Breast epithelium (tissue), 4 donors: ENCODE measurements at regions not wholly inside any gene's neighbourhood (a gene's known extent, or its start where the extent isn't known, plus 50 kb on each side); places are given as distances from the start of the nearest gene placed in this dataset.

Source experiments
- DNase-seq, 2 donors: peaks; one replicate each; pipeline ENCODE4 v3.0.0-alpha.2; 2019; ENCODE audit warnings: low spot score in 2 of 2
- H3K27ac ChIP-seq, 2 donors: fragments of 200-600 bp; sonication (generic) in 1 of 2; one replicate each; pipeline ENCODE4 v1.5.1; 2016 to 2019; ENCODE audit warnings: mild to moderate bottlenecking in 1 of 2
- H3K27me3 ChIP-seq, 2 donors: fragments of 200-600 bp; sonication (generic) in 1 of 2; one replicate each; pipeline versions ENCODE4 v1.5.1 to v1.6.0; 2017 to 2019; ENCODE audit warnings: control low read depth in 1 of 2, mild to moderate bottlenecking in 1 of 2
- H3K36me3 ChIP-seq: fragments of 200-600 bp; one replicate; pipeline ENCODE4 v1.5.1; 2019
- H3K4me1 ChIP-seq, 2 donors: fragments of 200-600 bp; sonication (generic); one replicate each; pipeline ENCODE4 v1.5.1; 2016 to 2019; ENCODE audit warnings: control low read depth in 1 of 2
- H3K4me3 ChIP-seq, 3 donors: fragments of 200-600 bp; sonication (generic); 1 replicate in 2 of 3; 2 replicates in 1 of 3; pipeline ENCODE4 v1.5.1; 2016 to 2019; ENCODE audit warnings: mild to moderate bottlenecking in 3 of 3, moderate library complexity in 2 of 3
- H3K9me3 ChIP-seq, 2 donors: fragments of 200-600 bp; sonication (generic) in 1 of 2; one replicate each; pipeline ENCODE4 v1.5.1; 2016 to 2019; ENCODE audit warnings: control low read depth in 1 of 2
- CTCF ChIP-seq, 3 donors: fragments of 450-650 bp; IDR thresholded peaks; one replicate each; pipeline ENCODE4 v1.5.1; 2016 to 2017; ENCODE audit warnings: antibody characterized with exemption in 3 of 3, mild to moderate bottlenecking in 3 of 3, moderate library complexity in 3 of 3
- POLR2A ChIP-seq: fragments of 450-650 bp; IDR thresholded peaks from one replicate; pipeline ENCODE4 v1.6.1; 2016; ENCODE audit warnings: antibody characterized with exemption, mild to moderate bottlenecking, moderate library complexity
- POLR2AphosphoS5 ChIP-seq, 3 donors: sonication (generic); formaldehyde crosslinking; IDR thresholded peaks; one replicate each; pipeline ENCODE4 v1.6.1; 2017; ENCODE audit warnings: antibody characterized with exemption in 3 of 3
- intact Hi-C: fragments of 100-400 bp; cut with DNase I; formaldehyde crosslinking; loops from one replicate; pipeline ENCODE4 v1.15.1; 2023; ENCODE audit warnings: low total_unique reads

- H3K4me1 ChIP-seq = no peaks in the 10 kb centered on the region
These were observed 133.8 kb upstream of the AKR1E2 start for GRCh38 chr10:4692206-4692605.

GRCh38 chr10:4691776-4692175 lies 134.2 kb upstream of the AKR1E2 start:
- H3K4me3 ChIP-seq = no peak overlapping the region
- no peaks in the 10 kb centered on the region for H3K9me3 ChIP-seq
- H3K4me1 ChIP-seq = no peaks in the 10 kb centered on the region
- no peaks in the 10 kb centered on the region for H3K36me3 ChIP-seq
- intact Hi-C loops = no loop called here
- no peak overlapping the region for H3K27ac ChIP-seq
- no peaks in the 10 kb centered on the region for H3K27me3 ChIP-seq
- TF ChIP-seq CTCF (IDR thresholded peaks at IDR 0.05) = no peak
- TF ChIP-seq POLR2AphosphoS5 (IDR thresholded peaks at IDR 0.05) = no peak
- no peak for TF ChIP-seq POLR2A
- no peak for DNase-seq

More at GRCh38 chr10:4692206-4692605, 133.8 kb upstream of the AKR1E2 start:
- no peak overlapping the region for H3K4me3 ChIP-seq
- no peak for TF ChIP-seq POLR2A
- TF ChIP-seq CTCF (IDR thresholded peaks at IDR 0.05) = no peak
- TF ChIP-seq POLR2AphosphoS5 (IDR thresholded peaks at IDR 0.05) = no peak
- H3K27me3 ChIP-seq = no peaks in the 10 kb centered on the region
- H3K27ac ChIP-seq = no peak overlapping the region
- intact Hi-C loops = no loop called here
- H3K36me3 ChIP-seq = no peaks in the 10 kb centered on the region
- no peak for DNase-seq
- no peaks in the 10 kb centered on the region for H3K9me3 ChIP-seq

- H3K4me1 ChIP-seq = no peaks in the 10 kb centered on the region
- H3K36me3 ChIP-seq = no peaks in the 10 kb centered on the region
- TF ChIP-seq POLR2AphosphoS5 (IDR thresholded peaks at IDR 0.05) (no peak), CTCF (IDR thresholded peaks at IDR 0.05) (no peak), POLR2A (no peak)
- DNase-seq = no peak
- intact Hi-C loops = no loop called here
- H3K27me3 ChIP-seq = no peaks in the 10 kb centered on the region
- H3K4me3 ChIP-seq = no peak overlapping the region
- H3K9me3 ChIP-seq = no peaks in the 10 kb centered on the region
- no peak overlapping the region for H3K27ac ChIP-seq
These were observed 134.7 kb upstream of the AKR1E2 start for GRCh38 chr10:4691301-4691700.

GRCh38 chr10:4688601-4689000 lies 137.4 kb upstream of the AKR1E2 start:
- no peak for TF ChIP-seq CTCF (IDR thresholded peaks at IDR 0.05)
- no peak for TF ChIP-seq POLR2AphosphoS5 (IDR thresholded peaks at IDR 0.05)
- no peak for TF ChIP-seq POLR2A
- no peaks in the 10 kb centered on the region for H3K9me3 ChIP-seq
- no peak for DNase-seq
- H3K36me3 ChIP-seq = no peaks in the 10 kb centered on the region
- no peak overlapping the region for H3K27ac ChIP-seq
- no peaks in the 10 kb centered on the region for H3K4me1 ChIP-seq
- no peaks in the 10 kb centered on the region for H3K27me3 ChIP-seq
- intact Hi-C loops = no loop called here
- H3K4me3 ChIP-seq = no peak overlapping the region

GRCh38 chr10:4688168-4688567 lies 137.8 kb upstream of the AKR1E2 start:
- no peak for TF ChIP-seq CTCF (IDR thresholded peaks at IDR 0.05)
- no peak for TF ChIP-seq POLR2A
- H3K9me3 ChIP-seq = no peaks in the 10 kb centered on the region
- H3K4me1 ChIP-seq = no peaks in the 10 kb centered on the region
- H3K27ac ChIP-seq = no peak overlapping the region
- no peak overlapping the region for H3K4me3 ChIP-seq
- H3K36me3 ChIP-seq = no peaks in the 10 kb centered on the region
- intact Hi-C loops = no loop called here
- no peak for DNase-seq
- H3K27me3 ChIP-seq = no peaks in the 10 kb centered on the region
